Hindlimb muscle (tissue), 1 donor: ENCODE measurements at regions not wholly inside any gene's neighbourhood (a gene's known extent, or its start where the extent isn't known, plus 50 kb on each side); places are given as distances from the start of the nearest gene placed in this dataset.

ENCODE experiments used
- DNase-seq: peaks from one replicate; pipeline ENCODE4 v3.0.0-alpha.2; 2013

- DNase-seq = no peak
Observed at GRCh38 chr4:58205446-58206235, 1095.5 kb upstream of the IGFBP7 start.

GRCh38 chr4:58192217-58192616 lies 1082.0 kb upstream of the IGFBP7 start:
- no peak for DNase-seq

- no peak for DNase-seq
Observed at GRCh38 chr4:58191109-58191508, 1080.9 kb upstream of the IGFBP7 start.

GRCh38 chr4:58188316-58188715 lies 1078.1 kb upstream of the IGFBP7 start:
- no peak for DNase-seq

GRCh38 chr4:58175024-58175423 lies 1064.8 kb upstream of the IGFBP7 start:
- no peak for DNase-seq

GRCh38 chr4:58166490-58166889 lies 1056.3 kb upstream of the IGFBP7 start:
- DNase-seq = no peak

GRCh38 chr4:58163156-58163555 lies 1053.0 kb upstream of the IGFBP7 start:
- peak; percentile 76 for DNase-seq

- DNase-seq = no peak
Observed at GRCh38 chr4:58149404-58150085, 1039.4 kb upstream of the IGFBP7 start.

GRCh38 chr4:58144721-58145120 lies 1034.5 kb upstream of the IGFBP7 start:
- DNase-seq = no peak

GRCh38 chr4:58138786-58139668 lies 1028.8 kb upstream of the IGFBP7 start:
- peak; percentile 15 for DNase-seq

GRCh38 chr4:58136604-58137003 lies 1026.4 kb upstream of the IGFBP7 start:
- no peak for DNase-seq

GRCh38 chr4:58127680-58128079 lies 1017.5 kb upstream of the IGFBP7 start:
- no peak for DNase-seq

- no peak for DNase-seq
Observed at GRCh38 chr4:58119298-58119697, 1009.1 kb upstream of the IGFBP7 start.

- no peak for DNase-seq
Observed at GRCh38 chr4:58113126-58113525, 1002.9 kb upstream of the IGFBP7 start.

- no peak for DNase-seq
Observed at GRCh38 chr4:58111818-58112217, 1001.6 kb upstream of the IGFBP7 start.

- DNase-seq = no peak
Observed at GRCh38 chr4:58093352-58093751, 983.2 kb upstream of the IGFBP7 start.

GRCh38 chr4:58090539-58090938 lies 980.4 kb upstream of the IGFBP7 start:
- DNase-seq = no peak

GRCh38 chr4:58081356-58081755 lies 971.2 kb upstream of the IGFBP7 start:
- no peak for DNase-seq

GRCh38 chr4:58075724-58076123 lies 965.5 kb upstream of the IGFBP7 start:
- DNase-seq = no peak

- DNase-seq = no peak
Observed at GRCh38 chr4:58074382-58074781, 964.2 kb upstream of the IGFBP7 start.

GRCh38 chr4:58070726-58071125 lies 960.5 kb upstream of the IGFBP7 start:
- DNase-seq = no peak

GRCh38 chr4:58064653-58065052 lies 954.5 kb upstream of the IGFBP7 start:
- no peak for DNase-seq
